GM19395 (cell line): ENCODE measurements at regions not wholly inside any gene's neighbourhood (a gene's known extent, or its start where the extent isn't known, plus 50 kb on each side); places are given as distances from the start of the nearest gene placed in this dataset.

Source experiments
- ATAC-seq: cut with Tn5 transposase; IDR thresholded peaks from one replicate; pipeline ENCODE4 v1.9.1; 2021; ENCODE audit warnings: mild to moderate bottlenecking, moderate library complexity; ENCODE audit not compliant: unreplicated experiment

DNA sequence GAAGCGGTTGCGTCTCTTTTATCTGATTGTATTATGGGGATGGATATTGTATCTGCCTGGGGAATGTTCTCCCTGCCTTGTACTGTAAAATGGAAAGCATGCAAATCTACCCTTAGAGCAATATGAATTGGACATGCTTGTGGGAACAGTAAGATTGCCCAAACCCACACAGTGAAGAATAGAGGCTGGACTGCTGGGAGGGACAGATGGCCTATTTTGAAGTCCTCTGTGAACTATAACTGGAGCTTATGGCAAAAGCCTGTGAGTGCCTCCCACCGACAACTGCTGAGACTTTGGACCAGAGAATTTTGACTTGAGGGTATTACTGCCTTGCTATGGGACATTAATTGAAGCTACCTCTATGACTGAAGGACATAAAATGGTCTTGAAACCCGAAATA, 168.9 kb downstream of the ERCC6L2 start:
- no peak for ATAC-seq

DNA sequence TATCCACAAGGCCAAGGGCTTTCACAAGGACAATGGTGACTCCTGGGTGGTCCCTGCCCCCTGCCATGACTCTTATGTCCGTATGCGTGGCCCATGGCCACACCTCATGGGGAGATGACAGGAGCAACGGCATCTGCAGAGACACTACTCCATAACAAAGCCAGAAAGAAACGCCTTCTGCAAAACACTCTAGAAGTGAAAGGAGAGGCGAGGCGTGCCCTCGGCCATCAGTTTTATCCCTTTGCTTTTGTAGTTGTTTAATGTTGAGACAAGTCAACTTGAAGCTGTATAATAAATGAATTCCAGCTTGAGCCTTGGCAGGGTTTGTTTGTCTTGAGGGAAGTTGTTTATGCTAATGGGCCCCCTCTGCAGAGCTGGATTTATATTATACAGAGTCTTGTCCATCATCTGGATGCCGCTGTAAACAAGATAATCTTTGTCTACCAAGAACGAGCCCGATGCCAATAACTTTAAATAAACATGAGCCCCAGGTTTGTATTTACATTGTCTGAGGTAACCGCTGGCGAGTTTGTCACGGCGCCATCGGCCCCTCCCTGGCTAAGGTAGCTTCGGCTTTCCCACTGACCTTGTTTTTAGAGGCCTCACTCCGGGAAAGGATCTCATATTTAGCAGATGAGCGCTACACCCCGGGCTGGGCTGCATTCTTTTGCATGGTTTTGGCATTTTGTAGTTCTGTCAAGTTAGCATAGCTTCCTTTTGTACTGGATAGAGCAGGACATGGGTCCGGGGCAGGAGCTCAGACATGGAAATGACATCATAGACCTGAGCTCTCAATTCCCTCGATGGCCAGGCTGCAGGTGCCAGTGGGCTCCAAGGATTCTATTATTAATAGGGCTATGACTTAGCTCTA, 165.3 kb downstream of the ERCC6L2 start:
- no peak for ATAC-seq

DNA sequence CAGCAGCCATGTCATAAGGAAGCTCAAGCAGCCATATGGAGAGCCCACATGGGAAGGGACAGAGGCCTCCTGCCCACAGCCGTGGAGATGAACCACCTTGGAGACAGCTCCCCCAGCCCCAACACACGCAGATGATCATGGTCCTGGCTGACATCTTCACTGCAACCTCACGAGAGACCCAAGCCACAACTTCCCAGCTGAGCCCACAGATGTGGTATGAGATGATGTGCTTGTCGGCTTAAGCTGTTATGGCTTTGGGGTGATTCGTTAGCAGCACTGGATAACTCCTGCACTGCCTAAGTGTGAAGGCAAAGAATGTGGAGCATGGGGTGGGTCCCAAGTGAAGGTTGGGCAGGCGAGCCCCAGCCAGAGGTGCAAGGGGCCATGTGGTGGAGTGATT, 163.4 kb downstream of the ERCC6L2 start:
- ATAC-seq: no peak

- ATAC-seq: no peak
These were observed 162.8 kb downstream of the ERCC6L2 start for GRCh38 chr9:96038271-96038670.

DNA sequence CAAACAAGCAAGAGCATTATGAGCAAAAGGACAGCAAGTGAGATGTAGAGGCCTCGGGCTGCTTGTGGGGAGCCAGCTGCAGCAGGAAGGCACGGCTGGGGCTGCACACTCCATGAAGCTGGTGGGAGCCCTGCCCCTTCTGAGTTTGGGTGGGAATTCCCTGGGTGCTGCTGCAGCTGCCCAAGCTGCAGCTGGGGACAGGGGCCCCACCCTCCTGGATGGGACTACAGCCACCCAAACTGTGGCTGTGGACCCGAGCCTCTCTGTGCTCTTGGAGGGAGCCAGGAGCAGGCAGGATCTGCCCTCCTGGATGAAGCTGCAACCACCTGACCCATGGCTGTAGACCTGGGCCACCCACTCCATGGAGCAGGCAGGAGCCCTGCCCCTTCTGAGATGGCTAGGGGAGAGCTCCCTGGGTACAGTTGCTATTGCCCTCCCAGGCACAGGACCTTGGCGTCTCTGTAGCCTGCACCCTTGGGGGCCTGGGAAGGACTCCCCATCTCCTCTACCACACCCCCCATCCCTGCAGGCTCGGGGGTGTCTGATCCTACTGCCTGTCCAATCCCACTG, 159.1 kb downstream of the ERCC6L2 start:
- no peak for ATAC-seq

GRCh38 chr9:96033896-96034295, 158.4 kb downstream of the ERCC6L2 start:
- ATAC-seq: no peak

- no peak for ATAC-seq
These were observed 156.5 kb downstream of the ERCC6L2 start for GRCh38 chr9:96031916-96032534.

GRCh38 chr9:96031366-96031824, 155.9 kb downstream of the ERCC6L2 start:
- ATAC-seq: no peak

GRCh38 chr9:96029722-96030530, 154.4 kb downstream of the ERCC6L2 start:
- no peak for ATAC-seq

- ATAC-seq: no peak
These were observed 152.0 kb downstream of the ERCC6L2 start for GRCh38 chr9:96027251-96028131.

DNA sequence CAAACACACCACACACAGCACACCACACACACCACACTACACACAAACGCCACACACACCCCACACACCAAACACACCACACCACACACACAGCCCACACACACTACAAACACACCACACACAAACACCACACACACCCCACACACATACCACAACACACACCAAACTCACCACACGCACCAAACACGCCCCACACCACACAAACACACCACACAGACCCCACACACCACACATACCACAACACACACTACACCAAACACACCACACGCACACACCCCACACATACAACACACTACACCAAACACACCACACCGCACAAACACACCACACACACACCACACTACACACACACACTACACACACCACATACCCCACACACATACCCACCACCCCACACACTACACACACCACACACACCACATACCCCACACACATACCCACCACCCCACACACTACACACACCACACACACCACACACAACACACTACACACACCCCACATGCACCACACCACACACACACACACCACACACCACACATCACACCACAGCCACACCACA, 151.2 kb downstream of the ERCC6L2 start:
- no peak for ATAC-seq

DNA sequence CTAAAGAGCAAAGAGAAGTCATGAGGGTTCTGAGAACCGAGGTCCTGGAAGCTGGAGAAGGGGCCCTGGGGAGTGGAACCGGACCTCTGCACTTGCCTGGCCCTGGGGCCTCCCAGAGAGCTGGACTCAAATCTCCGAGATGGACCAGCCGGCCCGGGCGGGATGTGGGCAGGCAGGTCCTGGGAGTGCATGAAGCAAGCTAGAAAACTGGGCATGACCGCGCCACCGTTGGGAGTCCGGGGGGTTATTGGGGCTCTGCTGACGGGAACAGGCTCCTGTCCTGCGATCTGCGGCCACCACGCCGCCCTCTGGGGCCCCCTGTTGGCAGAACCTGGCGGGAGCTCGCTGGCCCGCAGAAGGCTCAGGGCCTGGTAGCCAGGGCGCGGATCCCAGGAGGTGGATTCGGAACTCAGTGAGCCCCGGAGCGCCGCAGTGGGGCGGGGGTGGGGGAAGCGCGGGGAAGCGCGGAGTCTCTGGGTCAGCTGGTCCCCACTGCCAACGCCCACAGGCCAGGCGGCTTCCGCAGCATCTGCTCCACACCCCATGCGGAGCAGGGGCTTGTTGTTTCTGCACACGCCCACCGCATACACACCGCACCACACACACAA, 150.6 kb downstream of the ERCC6L2 start:
- ATAC-seq: no peak

GRCh38 chr9:96023486-96023885, 148.0 kb downstream of the ERCC6L2 start:
- no peak for ATAC-seq

DNA sequence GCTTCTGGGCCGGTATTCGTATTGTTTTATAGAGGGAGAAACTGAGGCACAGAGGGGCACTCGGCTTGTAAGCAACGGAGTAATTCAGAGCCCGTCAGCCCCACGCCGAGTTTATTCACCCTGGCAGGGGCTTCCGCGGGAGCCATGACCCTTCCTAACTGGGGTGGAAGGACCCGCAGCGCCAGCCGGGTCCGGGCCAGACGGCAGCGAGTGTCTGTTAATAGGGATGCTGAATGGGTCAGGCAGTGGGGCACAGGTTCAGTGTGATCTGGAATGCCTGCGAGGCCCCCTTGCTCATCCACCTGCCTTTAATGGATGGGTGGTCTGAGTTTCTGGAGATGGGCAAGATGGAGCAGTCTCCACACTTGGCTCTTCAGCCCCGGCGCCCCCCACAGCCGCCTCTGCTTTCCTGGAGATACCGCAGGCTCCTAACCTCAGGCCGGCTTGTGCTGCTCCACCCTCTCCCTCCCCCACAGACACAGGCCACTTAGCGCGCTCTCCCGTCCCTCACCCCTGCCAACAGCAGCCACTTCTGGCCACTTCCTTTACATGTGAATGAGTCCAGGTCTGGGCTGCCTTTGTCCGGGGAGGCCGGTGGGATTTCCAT, 147.1 kb downstream of the ERCC6L2 start:
- no peak for ATAC-seq

- no peak for ATAC-seq
These were observed 146.3 kb downstream of the ERCC6L2 start for GRCh38 chr9:96021551-96022444.

GRCh38 chr9:96020792-96021550, 145.5 kb downstream of the ERCC6L2 start:
- no peak for ATAC-seq

DNA sequence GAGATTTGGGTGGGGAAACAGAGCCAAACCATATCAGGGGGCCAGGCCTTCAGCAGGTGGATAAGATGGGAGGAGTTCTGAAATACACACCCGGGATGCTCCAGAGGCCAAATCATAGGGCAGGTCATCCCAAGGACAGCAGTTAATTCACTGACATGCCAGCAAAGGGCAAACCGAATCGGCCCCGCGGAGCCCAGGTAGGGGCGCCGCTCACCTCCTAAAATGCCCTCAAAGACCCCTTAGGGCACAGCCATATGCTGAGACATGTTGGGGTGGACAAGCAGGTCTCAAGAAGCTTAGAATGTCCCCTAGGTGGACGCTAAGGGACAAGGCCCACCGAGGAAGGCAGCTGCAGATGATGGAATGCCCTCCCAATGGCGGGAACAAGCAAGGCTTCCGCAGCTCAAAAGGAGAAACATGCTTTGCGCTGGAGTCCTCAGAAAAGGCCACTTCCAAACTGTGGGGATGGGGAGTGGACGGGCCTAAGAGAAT, 144.9 kb downstream of the ERCC6L2 start:
- ATAC-seq: no peak
